ENCODE measurements at regions not wholly inside any gene's neighbourhood (a gene's known extent, or its start where the extent isn't known, plus 50 kb on each side); places are given as distances from the start of the nearest gene placed in this dataset.

DNA sequence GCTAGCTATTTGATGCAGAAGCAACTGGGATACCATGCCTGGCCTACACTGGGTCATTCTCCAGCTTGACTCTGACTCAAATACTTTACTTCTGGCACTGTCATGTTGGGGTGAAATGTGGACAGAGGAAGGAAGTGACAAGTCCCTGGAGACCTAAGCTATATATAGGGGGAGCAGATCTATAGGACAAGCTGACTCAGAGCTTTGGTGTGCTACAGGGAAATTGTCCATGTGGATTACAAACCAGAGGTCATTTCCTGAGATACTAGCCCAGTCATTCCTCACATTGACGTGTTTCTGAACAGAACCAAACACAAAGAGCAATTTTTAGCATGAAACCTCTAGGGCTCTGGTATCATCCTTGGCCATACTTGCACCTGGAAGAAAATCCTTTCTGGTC, 531.6 kb upstream of the CLINT1 start:
- Histone ChIP-seq H3K27me3 (no peaks in the 10 kb centered on the region), H3K9me3 (no peaks in the 10 kb centered on the region), H3K4me3 (no peak overlapping the region), H3K4me1 (peaks cover 0 to 13% (median 4%) of the 10 kb centered on the region in 3 donors), H3K27ac (no peak overlapping the region), H3K36me3 (no peaks in the 10 kb centered on the region)
- TF ChIP-seq, protein P1, sequence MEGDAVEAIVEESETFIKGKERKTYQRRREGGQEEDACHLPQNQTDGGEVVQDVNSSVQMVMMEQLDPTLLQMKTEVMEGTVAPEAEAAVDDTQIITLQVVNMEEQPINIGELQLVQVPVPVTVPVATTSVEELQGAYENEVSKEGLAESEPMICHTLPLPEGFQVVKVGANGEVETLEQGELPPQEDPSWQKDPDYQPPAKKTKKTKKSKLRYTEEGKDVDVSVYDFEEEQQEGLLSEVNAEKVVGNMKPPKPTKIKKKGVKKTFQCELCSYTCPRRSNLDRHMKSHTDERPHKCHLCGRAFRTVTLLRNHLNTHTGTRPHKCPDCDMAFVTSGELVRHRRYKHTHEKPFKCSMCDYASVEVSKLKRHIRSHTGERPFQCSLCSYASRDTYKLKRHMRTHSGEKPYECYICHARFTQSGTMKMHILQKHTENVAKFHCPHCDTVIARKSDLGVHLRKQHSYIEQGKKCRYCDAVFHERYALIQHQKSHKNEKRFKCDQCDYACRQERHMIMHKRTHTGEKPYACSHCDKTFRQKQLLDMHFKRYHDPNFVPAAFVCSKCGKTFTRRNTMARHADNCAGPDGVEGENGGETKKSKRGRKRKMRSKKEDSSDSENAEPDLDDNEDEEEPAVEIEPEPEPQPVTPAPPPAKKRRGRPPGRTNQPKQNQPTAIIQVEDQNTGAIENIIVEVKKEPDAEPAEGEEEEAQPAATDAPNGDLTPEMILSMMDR (IDR thresholded peaks at IDR 0.05), result no peak
- ATAC-seq (no peak), DNase-seq (no peak), FAIRE-seq (no peak)
- WGBS, 2 donors, result 67 to 78% methylated on average over 1 of the region's 1 CpG
- intact Hi-C loops (cut with DNase I), result no loop called here

DNA sequence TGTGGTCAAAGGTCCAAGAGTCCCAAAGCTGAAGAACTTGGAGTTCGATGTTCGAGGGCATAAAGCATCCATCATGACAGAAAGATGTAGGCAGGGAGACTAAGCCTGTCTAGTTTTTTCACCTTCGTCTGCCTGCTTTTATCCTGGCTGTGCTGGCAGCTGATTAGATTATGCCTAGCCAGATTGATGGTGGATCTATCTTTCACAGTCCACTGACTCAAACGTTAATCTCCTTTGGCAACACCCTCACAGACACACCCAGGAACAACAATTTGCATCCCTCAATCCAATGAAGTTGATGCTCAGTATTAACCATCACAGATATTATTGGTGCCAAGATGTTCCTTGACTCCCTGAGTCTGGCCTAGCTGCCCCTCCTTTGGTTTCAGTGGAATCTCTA, 530.8 kb upstream of the CLINT1 start:
- H3K27me3 ChIP-seq, result no peaks in the 10 kb centered on the region
- H3K4me1 ChIP-seq, result peaks cover 0 to 13% (median 4%) of the 10 kb centered on the region in 3 donors
- intact Hi-C loops (cut with DNase I), result no loop called here
- FAIRE-seq (no peak), ATAC-seq (no peak), DNase-seq (no peak)
- TF ChIP-seq, protein P1 (IDR thresholded peaks at IDR 0.05), result no peak
- H3K4me3 ChIP-seq, result no peak overlapping the region
- H3K27ac ChIP-seq, result no peak overlapping the region
- H3K9me3 ChIP-seq, result no peaks in the 10 kb centered on the region
- WGBS, 2 donors, result 70 to 76% methylated on average over 4 of the region's 4 CpGs
- no peaks in the 10 kb centered on the region for H3K36me3 ChIP-seq

DNA sequence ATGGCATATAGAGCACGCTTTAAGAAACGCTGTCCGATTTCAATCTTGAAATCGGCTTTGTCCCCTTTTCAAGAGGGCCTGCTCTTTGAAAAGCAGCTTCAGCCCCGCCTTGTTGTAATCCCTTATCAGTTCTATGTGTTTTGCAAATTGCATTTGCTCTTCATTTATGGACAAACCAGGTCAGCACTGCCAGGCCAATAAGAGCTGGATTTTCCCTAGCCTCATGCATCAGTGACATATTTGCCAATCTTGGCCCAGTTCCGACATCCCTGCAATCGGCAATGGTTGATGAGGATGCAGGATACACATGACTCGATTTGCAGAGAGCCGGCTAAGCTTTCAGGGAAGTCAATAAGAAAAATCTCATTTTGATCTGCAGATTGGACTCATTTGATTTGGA, 529.1 kb upstream of the CLINT1 start:
- no peak overlapping the region for H3K4me3 ChIP-seq
- WGBS, 2 donors, result 74 to 76% methylated on average over 9 of the region's 9 CpGs
- FAIRE-seq (no peak), DNase-seq (peak in 2 of 6 donors; percentile 13 to 45), ATAC-seq (peak in 3 of 4 donors; percentile 57 to 71 (median 58))
- no peaks in the 10 kb centered on the region for H3K27me3 ChIP-seq
- no peaks in the 10 kb centered on the region for H3K9me3 ChIP-seq
- H3K27ac ChIP-seq, result peak overlapping the region in 2 of 4 donors; percentile 25 to 35
- H3K36me3 ChIP-seq, result no peaks in the 10 kb centered on the region
- TF ChIP-seq, protein P1 (IDR thresholded peaks at IDR 0.05), result no peak
- peaks cover 0 to 7% (median 4%) of the 10 kb centered on the region in 3 donors for H3K4me1 ChIP-seq
- intact Hi-C loops (cut with DNase I), result no loop called here

DNA sequence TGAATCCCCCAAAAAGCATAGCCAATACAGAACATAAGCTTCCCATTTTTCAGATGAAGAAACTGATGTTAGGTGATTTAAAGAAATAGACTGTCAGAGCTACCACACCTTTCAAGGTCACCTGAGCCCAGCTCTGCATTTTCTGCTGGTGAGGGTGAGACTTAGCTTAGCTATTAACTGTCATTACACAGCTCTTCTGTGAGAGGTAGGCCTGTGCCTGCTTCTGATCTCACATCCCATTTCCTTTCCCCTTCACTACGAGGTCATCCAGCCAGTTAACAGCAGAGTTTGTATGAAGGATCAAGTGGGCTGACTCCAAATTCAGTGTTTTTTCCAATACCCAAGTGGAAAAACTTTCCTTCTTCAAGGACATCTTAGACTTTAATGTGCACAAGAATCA, 528.6 kb upstream of the CLINT1 start:
- no peak overlapping the region for H3K4me3 ChIP-seq
- DNase-seq, result no peak
- H3K27me3 ChIP-seq, result no peaks in the 10 kb centered on the region
- peak in 3 of 4 donors; percentile 46 to 63 (median 55) for ATAC-seq
- H3K9me3 ChIP-seq, result no peaks in the 10 kb centered on the region
- H3K36me3 ChIP-seq, result no peaks in the 10 kb centered on the region
- TF ChIP-seq, protein P1 (IDR thresholded peaks at IDR 0.05), result no peak
- no peak for FAIRE-seq
- intact Hi-C loops (cut with DNase I), result no loop called here
- 52 to 59% methylated on average over 1 of the region's 1 CpG for WGBS, 2 donors
- H3K4me1 ChIP-seq, result peaks cover 0 to 6% (median 0%) of the 10 kb centered on the region in 3 donors
- H3K27ac ChIP-seq, result peak overlapping the region in 2 of 4 donors; percentile 25 to 35

DNA sequence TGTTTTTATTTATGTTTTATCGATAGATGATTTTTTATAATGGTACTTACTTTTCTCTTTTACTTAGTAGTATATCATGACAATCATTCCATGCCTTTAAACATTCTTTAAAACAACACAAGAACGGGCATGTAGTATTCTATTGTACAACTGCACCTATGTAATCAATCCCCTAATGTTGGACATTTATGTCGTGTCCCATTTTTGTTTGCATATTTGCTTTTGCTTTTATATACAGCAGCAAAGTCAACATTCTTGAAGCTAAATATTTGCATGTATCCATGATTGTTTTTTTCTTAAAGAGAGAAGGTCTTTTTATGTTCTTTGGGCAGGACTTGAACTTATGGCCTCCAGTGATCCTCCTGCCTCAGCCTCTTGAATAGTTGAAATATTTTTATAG, 527.0 kb upstream of the CLINT1 start:
- peaks cover 0 to 4% (median 0%) of the 10 kb centered on the region in 3 donors for H3K4me1 ChIP-seq
- intact Hi-C loops (cut with DNase I), result no loop called here
- no peak overlapping the region for H3K27ac ChIP-seq
- TF ChIP-seq, protein P1 (IDR thresholded peaks at IDR 0.05), result no peak
- DNase-seq (no peak), ATAC-seq (no peak), FAIRE-seq (no peak)
- H3K9me3 ChIP-seq, result no peaks in the 10 kb centered on the region
- H3K27me3 ChIP-seq, result no peaks in the 10 kb centered on the region
- 70 to 76% methylated on average over 3 of the region's 3 CpGs for WGBS, 2 donors
- no peaks in the 10 kb centered on the region for H3K36me3 ChIP-seq
- H3K4me3 ChIP-seq, result no peak overlapping the region

All from pancreas (tissue), 10 donors.